Ovary (tissue), 7 donors: ENCODE measurements at regions not wholly inside any gene's neighbourhood (a gene's known extent, or its start where the extent isn't known, plus 50 kb on each side); places are given as distances from the start of the nearest gene placed in this dataset.

Experiments used
- DNase-seq, 5 donors: peaks; one replicate each; pipeline ENCODE4 v3.0.0-alpha.2; 2019 to 2020
- H3K27ac ChIP-seq, 2 donors: fragments of 200-600 bp; one replicate each; pipeline versions ENCODE4 v1.5.1 to v1.8.0; 2019 to 2022
- H3K27me3 ChIP-seq: fragments of 200-600 bp; one replicate; pipeline ENCODE4 v1.8.0; 2022
- H3K36me3 ChIP-seq: fragments of 200-600 bp; sonication (generic); one replicate; pipeline ENCODE4 v1.5.1; 2019
- H3K4me1 ChIP-seq: one replicate; pipeline ENCODE4 v1.8.1; 2013; ENCODE audit warnings: mild to moderate bottlenecking, moderate library complexity; ENCODE audit not compliant: insufficient read depth
- H3K4me3 ChIP-seq: fragments of 200-600 bp; sonication (generic); one replicate; pipeline ENCODE4 v1.5.1; 2017
- H3K9me3 ChIP-seq, 2 donors: fragments of 200-600 bp in 1 of 2; sonication (generic) in 1 of 2; one replicate each; pipeline versions ENCODE4 v1.5.1 to v1.8.1; 2013 to 2019; ENCODE audit warnings: mild to moderate bottlenecking in 1 of 2, moderate library complexity in 1 of 2
- EP300 ChIP-seq: sonication (generic); formaldehyde crosslinking; IDR thresholded peaks from one replicate; pipeline ENCODE4 v1.6.1; 2017; ENCODE audit warnings: antibody characterized with exemption
- POLR2A ChIP-seq: fragments of 450-650 bp; IDR thresholded peaks from one replicate; pipeline ENCODE4 v1.6.1; 2017; ENCODE audit warnings: antibody characterized with exemption, mild to moderate bottlenecking, moderate library complexity
- WGBS, 3 donors: extraction: QIAGEN DNeasy Blood & Tissue Kit in 1 of 3; methylation state at CpG; one replicate each; pipeline versions ENCODE4 v1.1.5 to v1.1.7; 2013 to 2017; 5-methylcytosine and 5-hydroxymethylcytosine counted together
- intact Hi-C, 4 donors: fragments of 100-400 bp; cut with DNase I; formaldehyde crosslinking; loops; one replicate each; pipeline versions ENCODE4 v1.11.0 to v1.15.1; 2022 to 2023
- TF ChIP-seq, protein P1 (sequence below), 3 donors: fragments of 450-650 bp in 2 of 3; fragments of 200-600 bp in 1 of 3; IDR thresholded peaks; one replicate each; pipeline versions ENCODE4 v1.5.1 to v1.8.0; 2016 to 2022; ENCODE audit warnings: antibody characterized with exemption in 3 of 3, mild to moderate bottlenecking in 1 of 3
- donor health status: DM: no; HTN: no; CAD: no; lungs with moderate emphysema.
- donor health status: DM: no; HTN: no; CAD: no.
- donor health status: Bipolar disorder and iron deficiency.
- donor health status: DM: no; HTN: no; CAD: no.
- donor health status: DM: yes; HTN: yes; CAD: no.

DNA sequence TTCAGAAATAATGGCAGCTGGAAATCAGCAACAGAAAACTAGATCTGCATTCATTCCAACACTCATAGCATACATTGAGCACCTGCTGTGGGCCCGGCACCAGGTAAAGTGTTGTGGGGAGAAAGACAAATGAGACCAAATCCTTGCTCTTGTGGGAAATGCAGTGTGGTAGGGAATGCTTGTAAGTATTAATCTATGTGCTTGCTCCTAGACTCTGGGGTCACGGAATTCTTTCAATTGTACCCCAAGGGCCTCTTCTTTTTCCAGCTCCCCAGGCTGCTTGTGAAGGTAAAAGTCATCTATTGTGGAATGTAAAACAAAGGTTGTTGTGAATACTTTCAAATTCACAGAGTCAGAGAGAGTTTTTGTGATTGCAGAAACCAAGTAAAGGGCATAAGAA is 501.9 kb downstream of the CDK5RAP2 start:
- H3K27ac ChIP-seq, result no peak overlapping the region
- H3K4me1 ChIP-seq, result no peaks in the 10 kb centered on the region
- no peaks in the 10 kb centered on the region for H3K27me3 ChIP-seq
- DNase-seq, result no peak
- TF ChIP-seq, protein P1, sequence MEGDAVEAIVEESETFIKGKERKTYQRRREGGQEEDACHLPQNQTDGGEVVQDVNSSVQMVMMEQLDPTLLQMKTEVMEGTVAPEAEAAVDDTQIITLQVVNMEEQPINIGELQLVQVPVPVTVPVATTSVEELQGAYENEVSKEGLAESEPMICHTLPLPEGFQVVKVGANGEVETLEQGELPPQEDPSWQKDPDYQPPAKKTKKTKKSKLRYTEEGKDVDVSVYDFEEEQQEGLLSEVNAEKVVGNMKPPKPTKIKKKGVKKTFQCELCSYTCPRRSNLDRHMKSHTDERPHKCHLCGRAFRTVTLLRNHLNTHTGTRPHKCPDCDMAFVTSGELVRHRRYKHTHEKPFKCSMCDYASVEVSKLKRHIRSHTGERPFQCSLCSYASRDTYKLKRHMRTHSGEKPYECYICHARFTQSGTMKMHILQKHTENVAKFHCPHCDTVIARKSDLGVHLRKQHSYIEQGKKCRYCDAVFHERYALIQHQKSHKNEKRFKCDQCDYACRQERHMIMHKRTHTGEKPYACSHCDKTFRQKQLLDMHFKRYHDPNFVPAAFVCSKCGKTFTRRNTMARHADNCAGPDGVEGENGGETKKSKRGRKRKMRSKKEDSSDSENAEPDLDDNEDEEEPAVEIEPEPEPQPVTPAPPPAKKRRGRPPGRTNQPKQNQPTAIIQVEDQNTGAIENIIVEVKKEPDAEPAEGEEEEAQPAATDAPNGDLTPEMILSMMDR (IDR thresholded peaks at IDR 0.05), result no peak
- TF ChIP-seq EP300, result no peak
- no peak for TF ChIP-seq POLR2A
- intact Hi-C loops, result no loop called here
- 80 to 82% (median 80%) methylated on average over 2 of the region's 2 CpGs for WGBS, 3 donors
- no peaks in the 10 kb centered on the region for H3K9me3 ChIP-seq
- no peaks in the 10 kb centered on the region for H3K36me3 ChIP-seq
- no peak overlapping the region for H3K4me3 ChIP-seq

DNA sequence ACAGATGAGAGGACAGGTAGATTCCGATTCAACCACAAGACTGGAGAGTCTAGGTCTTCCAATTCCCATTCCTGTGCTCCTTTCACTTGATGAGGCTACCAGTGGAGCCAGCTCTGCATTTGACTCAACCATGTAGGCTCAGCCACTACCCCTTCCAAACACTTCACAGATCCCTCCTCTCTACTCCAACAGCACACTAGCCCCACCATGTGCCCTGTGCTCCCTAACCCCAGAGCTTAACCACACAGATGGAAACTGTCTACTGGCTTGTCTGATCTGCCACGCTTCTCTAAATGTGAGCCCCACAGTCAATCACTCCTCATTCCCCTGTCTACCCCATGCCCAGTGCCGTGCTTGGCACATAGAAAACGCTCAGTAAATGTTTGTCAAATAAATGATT is 508.2 kb downstream of the CDK5RAP2 start:
- no peaks in the 10 kb centered on the region for H3K4me1 ChIP-seq
- no peak overlapping the region for H3K27ac ChIP-seq
- DNase-seq, result no peak
- intact Hi-C loops, result no loop called here
- WGBS, 3 donors, result 60 to 65% (median 64%) methylated on average over 4 of the region's 4 CpGs
- H3K4me3 ChIP-seq, result no peak overlapping the region
- H3K9me3 ChIP-seq, result no peaks in the 10 kb centered on the region
- H3K27me3 ChIP-seq, result no peaks in the 10 kb centered on the region
- H3K36me3 ChIP-seq, result no peaks in the 10 kb centered on the region
- TF ChIP-seq POLR2A (no peak), EP300 (no peak)
- TF ChIP-seq, protein P1 (IDR thresholded peaks at IDR 0.05), result no peak

DNA sequence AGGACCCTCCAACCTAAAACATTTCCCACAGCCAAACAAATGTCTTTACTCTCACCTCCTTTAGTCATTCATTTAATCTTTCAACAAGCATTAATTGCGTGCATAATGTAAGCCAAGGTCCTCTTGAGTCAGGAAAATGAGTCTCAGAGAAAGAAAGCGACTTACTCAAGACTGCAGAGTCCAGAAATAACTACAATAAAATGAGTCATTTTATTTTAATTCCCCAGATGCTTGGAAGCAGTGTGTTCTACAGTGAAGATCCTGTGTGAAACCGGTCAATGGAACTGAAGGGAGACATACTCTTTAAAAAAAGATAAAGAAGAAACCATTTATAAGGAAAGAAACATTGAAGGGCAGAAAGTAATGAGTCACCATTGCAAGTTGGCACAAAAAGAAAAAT is 513.7 kb downstream of the CDK5RAP2 start:
- intact Hi-C loops, result no loop called here
- no peak for DNase-seq
- WGBS, 3 donors, result 34 to 77% (median 44%) methylated on average over 3 of the region's 3 CpGs
- Histone ChIP-seq H3K27me3 (no peaks in the 10 kb centered on the region), H3K36me3 (no peaks in the 10 kb centered on the region), H3K9me3 (no peaks in the 10 kb centered on the region), H3K27ac (no peak overlapping the region), H3K4me1 (no peaks in the 10 kb centered on the region), H3K4me3 (no peak overlapping the region)
- TF ChIP-seq POLR2A (no peak), EP300 (no peak)
- TF ChIP-seq, protein P1 (IDR thresholded peaks at IDR 0.05), result no peak

DNA sequence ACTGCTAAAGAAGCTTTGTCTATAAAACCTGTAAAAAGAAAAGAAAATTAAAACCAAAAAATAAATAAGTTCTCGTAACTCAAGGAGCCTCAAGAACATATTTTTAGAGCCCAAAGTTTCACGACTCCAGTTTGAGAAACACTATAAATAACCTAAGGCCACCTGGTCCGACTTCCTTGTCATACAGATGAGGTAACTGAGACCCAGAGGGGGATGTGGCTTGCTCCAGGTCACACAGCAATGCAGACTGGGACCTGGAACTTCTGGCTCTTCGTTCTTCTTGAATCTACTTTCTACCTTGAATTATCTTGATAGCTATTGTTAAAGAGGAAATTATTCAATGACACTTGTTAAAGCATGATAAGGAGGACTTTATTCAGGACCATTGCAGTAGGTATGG is 514.8 kb downstream of the CDK5RAP2 start:
- no peaks in the 10 kb centered on the region for H3K36me3 ChIP-seq
- no peaks in the 10 kb centered on the region for H3K9me3 ChIP-seq
- TF ChIP-seq EP300, result no peak
- WGBS, 3 donors, result 50 to 55% (median 54%) methylated on average over 4 of the region's 4 CpGs
- H3K27ac ChIP-seq, result no peak overlapping the region
- H3K4me3 ChIP-seq, result no peak overlapping the region
- no peaks in the 10 kb centered on the region for H3K27me3 ChIP-seq
- no peak for DNase-seq
- H3K4me1 ChIP-seq, result no peaks in the 10 kb centered on the region
- intact Hi-C loops, result no loop called here

DNA sequence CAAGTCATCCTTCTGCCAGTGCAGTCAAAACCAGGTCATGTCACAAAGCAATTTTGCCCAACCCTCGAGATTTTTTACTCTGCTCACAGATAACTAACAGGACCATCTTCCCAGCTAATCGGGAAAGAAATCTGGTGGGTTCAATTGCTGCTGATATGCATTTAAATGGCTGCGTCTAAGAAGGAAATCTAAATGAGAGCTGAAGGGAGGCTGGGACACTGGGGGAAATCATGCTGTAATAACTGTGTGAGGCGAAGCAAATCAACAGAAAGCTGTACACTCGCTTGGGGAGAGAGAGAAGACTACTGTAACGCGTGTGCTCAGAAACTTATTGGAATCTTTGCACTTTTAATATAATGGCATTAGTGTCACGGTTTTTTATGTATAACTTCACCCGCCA is 535.0 kb downstream of the CDK5RAP2 start:
- H3K27ac ChIP-seq, result no peak overlapping the region
- no peak for DNase-seq
- H3K9me3 ChIP-seq, result no peaks in the 10 kb centered on the region
- H3K4me3 ChIP-seq, result no peak overlapping the region
- H3K27me3 ChIP-seq, result no peaks in the 10 kb centered on the region
- 70 to 80% (median 72%) methylated on average over 9 of the region's 9 CpGs for WGBS, 3 donors
- no peaks in the 10 kb centered on the region for H3K36me3 ChIP-seq
- intact Hi-C loops, result no loop called here
- H3K4me1 ChIP-seq, result no peaks in the 10 kb centered on the region
- no peak for TF ChIP-seq POLR2A
- TF ChIP-seq EP300, result no peak
- TF ChIP-seq, protein P1 (IDR thresholded peaks at IDR 0.05), result no peak
